Colonic mucosa (tissue), 4 donors: ENCODE measurements at regions not wholly inside any gene's neighbourhood (a gene's known extent, or its start where the extent isn't known, plus 50 kb on each side); places are given as distances from the start of the nearest gene placed in this dataset.

Experiments
- DNase-seq: peaks from one replicate; pipeline ENCODE4 v3.0.0-alpha.2; 2020
- H3K27ac ChIP-seq: fragments of 200-600 bp; one replicate; pipeline ENCODE4 v1.8.0; 2021
- H3K27me3 ChIP-seq: fragments of 200-600 bp; one replicate; pipeline ENCODE4 v1.8.0; 2021
- H3K36me3 ChIP-seq: fragments of 200-600 bp; one replicate; pipeline ENCODE4 v1.8.0; 2021
- H3K4me1 ChIP-seq: fragments of 200-600 bp; one replicate; pipeline ENCODE4 v1.8.0; 2021; ENCODE audit warnings: mild to moderate bottlenecking
- H3K4me3 ChIP-seq: fragments of 200-600 bp; one replicate; pipeline ENCODE4 v1.8.0; 2021
- H3K9ac ChIP-seq, 2 donors: one replicate each; pipeline ENCODE4 v1.7.0; 2013; ENCODE audit warnings: control low read depth in 2 of 2, low read depth in 2 of 2, low read length in 2 of 2
- H3K9me3 ChIP-seq: fragments of 200-600 bp; one replicate; pipeline ENCODE4 v1.8.0; 2021
- intact Hi-C: fragments of 100-400 bp; cut with DNase I; formaldehyde crosslinking; loops from one replicate; pipeline ENCODE4 v1.14.1; 2022
- TF ChIP-seq, protein P1 (sequence below): fragments of 200-600 bp; IDR thresholded peaks from one replicate; pipeline ENCODE4 v1.8.0; 2022; ENCODE audit warnings: antibody characterized with exemption, mild to moderate bottlenecking
- donor health status: healthy.
- donor health status: DM: no; HTN: no; CAD: no.
- donor health status: DM: no; HTN: no; CAD: no.

- no peaks in the 10 kb centered on the region for H3K27me3 ChIP-seq
Observed at GRCh38 chr17:12250973-12251372, 230.3 kb downstream of the MAP2K4 start.

GRCh38 chr17:12252462-12252861 lies 231.8 kb downstream of the MAP2K4 start:
- no peak overlapping the region for H3K9ac ChIP-seq
- TF ChIP-seq, protein P1, sequence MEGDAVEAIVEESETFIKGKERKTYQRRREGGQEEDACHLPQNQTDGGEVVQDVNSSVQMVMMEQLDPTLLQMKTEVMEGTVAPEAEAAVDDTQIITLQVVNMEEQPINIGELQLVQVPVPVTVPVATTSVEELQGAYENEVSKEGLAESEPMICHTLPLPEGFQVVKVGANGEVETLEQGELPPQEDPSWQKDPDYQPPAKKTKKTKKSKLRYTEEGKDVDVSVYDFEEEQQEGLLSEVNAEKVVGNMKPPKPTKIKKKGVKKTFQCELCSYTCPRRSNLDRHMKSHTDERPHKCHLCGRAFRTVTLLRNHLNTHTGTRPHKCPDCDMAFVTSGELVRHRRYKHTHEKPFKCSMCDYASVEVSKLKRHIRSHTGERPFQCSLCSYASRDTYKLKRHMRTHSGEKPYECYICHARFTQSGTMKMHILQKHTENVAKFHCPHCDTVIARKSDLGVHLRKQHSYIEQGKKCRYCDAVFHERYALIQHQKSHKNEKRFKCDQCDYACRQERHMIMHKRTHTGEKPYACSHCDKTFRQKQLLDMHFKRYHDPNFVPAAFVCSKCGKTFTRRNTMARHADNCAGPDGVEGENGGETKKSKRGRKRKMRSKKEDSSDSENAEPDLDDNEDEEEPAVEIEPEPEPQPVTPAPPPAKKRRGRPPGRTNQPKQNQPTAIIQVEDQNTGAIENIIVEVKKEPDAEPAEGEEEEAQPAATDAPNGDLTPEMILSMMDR: no peak
- no peak overlapping the region for H3K4me3 ChIP-seq
- no peaks in the 10 kb centered on the region for H3K4me1 ChIP-seq
- H3K27ac ChIP-seq: no peak overlapping the region
- intact Hi-C loops: loop anchor here (10.0 kb wide), 2 partner anchors 68 to 752 kb away; no protein-coding TSS in a partner anchor
- no peaks in the 10 kb centered on the region for H3K9me3 ChIP-seq
- no peak for DNase-seq
- no peaks in the 10 kb centered on the region for H3K36me3 ChIP-seq
- H3K27me3 ChIP-seq: no peaks in the 10 kb centered on the region

More at GRCh38 chr17:12250973-12251372, 230.3 kb downstream of the MAP2K4 start:
- Histone ChIP-seq H3K4me3 (no peak overlapping the region), H3K27ac (no peak overlapping the region), H3K9ac (no peak overlapping the region), H3K36me3 (no peaks in the 10 kb centered on the region), H3K4me1 (no peaks in the 10 kb centered on the region), H3K9me3 (no peaks in the 10 kb centered on the region)
- intact Hi-C loops: loop anchor here (10.0 kb wide), 2 partner anchors 66 to 754 kb away; no protein-coding TSS in a partner anchor
- TF ChIP-seq, protein P1: no peak
- no peak for DNase-seq

DNA sequence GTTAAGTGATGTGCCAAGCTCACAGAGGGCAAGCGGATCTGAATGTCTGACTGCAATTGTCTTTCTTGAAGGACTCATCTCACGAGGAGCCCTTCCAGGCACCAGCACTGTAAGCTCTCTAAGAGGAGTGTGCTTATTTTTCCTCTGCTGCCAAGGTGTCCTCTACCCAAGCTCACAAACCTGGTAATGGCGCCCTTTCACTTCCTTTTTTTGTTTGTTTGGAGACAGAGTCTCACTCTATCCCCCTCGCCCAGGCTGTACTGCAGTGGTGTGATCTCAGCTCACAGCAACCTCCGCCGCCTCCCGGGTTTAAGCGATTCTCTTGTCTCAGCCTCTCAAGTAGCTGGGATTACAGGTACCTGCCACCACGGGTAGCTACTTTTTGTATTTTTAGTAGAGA lies 233.8 kb downstream of the MAP2K4 start:
- Histone ChIP-seq H3K27me3 (no peaks in the 10 kb centered on the region), H3K9me3 (no peaks in the 10 kb centered on the region), H3K4me1 (no peaks in the 10 kb centered on the region), H3K9ac (no peak overlapping the region), H3K4me3 (no peak overlapping the region), H3K27ac (no peak overlapping the region), H3K36me3 (no peaks in the 10 kb centered on the region)
- TF ChIP-seq, protein P1: no peak
- intact Hi-C loops: loop anchor here (10.0 kb wide), 2 partner anchors 70 to 750 kb away; no protein-coding TSS in a partner anchor
- DNase-seq: no peak

GRCh38 chr17:12256380-12256995 lies 235.8 kb downstream of the MAP2K4 start:
- DNase-seq: peak; percentile 35
- intact Hi-C loops: loop anchor here (2.0 to 10.0 kb wide), 3 partner anchors 72 to 748 kb away; no protein-coding TSS in a partner anchor
- no peaks in the 10 kb centered on the region for H3K27me3 ChIP-seq
- no peaks in the 10 kb centered on the region for H3K36me3 ChIP-seq
- H3K9me3 ChIP-seq: no peaks in the 10 kb centered on the region
- H3K9ac ChIP-seq: no peak overlapping the region
- TF ChIP-seq, protein P1: peak; percentile 66
- no peak overlapping the region for H3K4me3 ChIP-seq
- no peaks in the 10 kb centered on the region for H3K4me1 ChIP-seq
- no peak overlapping the region for H3K27ac ChIP-seq

DNA sequence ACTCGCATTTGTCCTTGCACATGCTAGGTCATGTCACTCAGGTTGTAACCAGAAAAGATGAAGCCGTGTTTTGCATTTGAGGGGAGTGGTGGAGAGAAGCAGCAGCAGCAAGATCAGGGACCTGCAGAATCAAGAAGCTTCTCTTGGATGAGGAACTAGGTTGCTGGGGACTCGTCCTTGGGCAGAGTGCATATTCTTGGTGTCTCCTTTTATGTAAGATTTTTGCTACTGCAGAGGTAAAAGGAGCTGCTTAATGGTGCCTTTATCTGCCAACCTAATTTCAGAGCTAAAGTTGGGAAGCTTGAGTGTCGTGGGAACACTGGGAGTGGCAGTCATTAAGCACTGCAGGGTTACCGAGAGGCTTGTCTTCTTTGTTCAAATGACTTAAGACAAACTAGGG lies 236.5 kb downstream of the MAP2K4 start:
- no peak overlapping the region for H3K27ac ChIP-seq
- TF ChIP-seq, protein P1: no peak
- intact Hi-C loops: loop anchor here (2.0 to 10.0 kb wide), 3 partner anchors 72 to 748 kb away; no protein-coding TSS in a partner anchor
- H3K27me3 ChIP-seq: no peaks in the 10 kb centered on the region
- no peak overlapping the region for H3K4me3 ChIP-seq
- no peaks in the 10 kb centered on the region for H3K9me3 ChIP-seq
- H3K4me1 ChIP-seq: no peaks in the 10 kb centered on the region
- no peak for DNase-seq
- no peaks in the 10 kb centered on the region for H3K36me3 ChIP-seq
- H3K9ac ChIP-seq: no peak overlapping the region
